Naive B cell (primary cell): ENCODE measurements at regions not wholly inside any gene's neighbourhood (a gene's known extent, or its start where the extent isn't known, plus 50 kb on each side); places are given as distances from the start of the nearest gene placed in this dataset.
A peak's percentile ranks its signal among the peaks of the same experiment; 100 is the strongest.

Source experiments
- ATAC-seq, 2 donors: fragments of 150-1000 bp; cut with Tn5 transposase; 2 replicates each; pipeline ENCODE4 v1.10.0; 2021; ENCODE audit warnings: low read depth in 2 of 2, mild to moderate bottlenecking in 2 of 2, moderate library complexity in 2 of 2
- DNase-seq: peaks from one replicate; pipeline ENCODE4 v3.0.0; 2022
- H3K27ac Mint-ChIP-seq, 6 donors: one replicate each; pipeline ENCODE4 v1.8.0; 2020 to 2022; ENCODE audit warnings: mild to moderate bottlenecking in 6 of 6, mixed read lengths in 6 of 6, moderate library complexity in 5 of 6, inconsistent platforms in 2 of 6
- H3K27me3 Mint-ChIP-seq, 3 donors: one replicate each; pipeline ENCODE4 v1.8.0; 2021 to 2022; ENCODE audit warnings: mixed read lengths in 3 of 3, mild to moderate bottlenecking in 1 of 3
- H3K36me3 Mint-ChIP-seq, 2 donors: one replicate each; pipeline ENCODE4 v1.8.0; 2020 to 2022; ENCODE audit warnings: mixed read lengths in 2 of 2, inconsistent platforms in 1 of 2, mild to moderate bottlenecking in 1 of 2
- H3K4me1 Mint-ChIP-seq, 3 donors: one replicate each; pipeline ENCODE4 v1.8.0; 2020 to 2022; ENCODE audit warnings: mixed read lengths in 3 of 3, inconsistent platforms in 1 of 3, mild to moderate bottlenecking in 1 of 3, moderate library complexity in 1 of 3
- H3K4me3 Mint-ChIP-seq, 8 donors: one replicate each; pipeline ENCODE4 v1.8.0; 2020 to 2022; ENCODE audit warnings: mild to moderate bottlenecking in 8 of 8, mixed read lengths in 8 of 8, moderate library complexity in 8 of 8, inconsistent platforms in 2 of 8
- H3K9me3 Mint-ChIP-seq, 7 donors: one replicate each; pipeline ENCODE4 v1.8.0; 2020 to 2022; ENCODE audit warnings: mixed read lengths in 7 of 7, mild to moderate bottlenecking in 5 of 7, inconsistent platforms in 2 of 7, moderate library complexity in 1 of 7

DNA sequence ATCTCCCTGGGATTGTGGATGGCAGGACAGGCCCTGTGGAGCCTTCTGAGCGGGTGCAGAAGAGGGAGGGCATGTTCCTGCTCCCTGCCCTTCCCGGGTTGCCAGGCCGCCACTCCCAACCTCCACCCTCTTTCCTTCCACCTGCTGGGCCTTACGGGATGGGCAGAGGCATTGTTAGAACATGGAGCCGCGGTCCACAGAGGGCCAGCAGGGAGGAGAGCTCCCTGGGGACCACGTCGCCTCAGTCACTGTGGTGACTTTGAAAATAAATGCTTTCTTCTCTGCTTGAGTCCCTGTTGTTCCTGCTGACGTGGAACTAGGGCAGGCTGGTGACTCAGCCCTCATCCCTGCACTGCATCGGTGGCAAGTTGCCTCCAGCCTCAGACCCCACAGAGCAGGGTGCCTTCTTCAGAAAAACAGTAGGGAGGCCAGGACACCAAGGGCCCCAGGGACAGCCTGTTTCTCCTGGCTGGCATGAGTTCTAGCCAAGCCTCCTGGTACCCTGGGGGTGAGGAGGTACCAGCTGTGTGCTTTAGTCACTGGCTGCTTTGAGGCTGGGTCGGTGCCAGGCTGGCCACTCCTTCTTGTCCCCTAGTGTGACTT, 224.9 kb downstream of the SEC14L1 start:
- H3K4me1 Mint-ChIP-seq: peaks cover 45 to 62% (median 58%) of the 10 kb centered on the region in 3 donors
- DNase-seq: no peak
- ATAC-seq: no peak
- no peaks in the 10 kb centered on the region for H3K9me3 Mint-ChIP-seq
- H3K27ac Mint-ChIP-seq: peak overlapping the region in 1 of 6 donors; percentile 52
- peaks cover 0 to 13% (median 0%) of the 10 kb centered on the region in 3 donors for H3K27me3 Mint-ChIP-seq
- H3K4me3 Mint-ChIP-seq: peak overlapping the region in 1 of 8 donors; percentile 62
- H3K36me3 Mint-ChIP-seq: no peaks in the 10 kb centered on the region

DNA sequence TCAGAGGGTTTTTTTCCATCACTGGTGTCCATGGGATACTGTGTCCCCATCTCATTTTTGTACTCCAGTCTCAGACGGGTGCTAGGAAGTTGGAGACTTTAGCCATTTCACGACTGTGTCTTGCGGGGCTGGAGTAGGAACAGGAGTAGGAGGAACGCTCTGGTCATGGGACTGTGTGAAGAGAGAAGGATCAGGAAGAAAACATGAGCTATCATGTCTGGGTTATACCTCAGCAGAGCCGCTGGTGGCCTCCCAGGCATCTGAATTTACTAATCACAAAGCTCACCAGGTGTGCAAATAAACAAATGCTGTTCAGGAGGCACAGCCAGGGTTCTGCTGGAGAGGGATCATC, 225.4 kb downstream of the SEC14L1 start:
- ATAC-seq (no peak), DNase-seq (no peak)
- Mint-ChIP-seq H3K27ac (no peak overlapping the region), H3K36me3 (no peaks in the 10 kb centered on the region), H3K4me3 (peak overlapping the region in 1 of 8 donors; percentile 25), H3K27me3 (peaks cover 0 to 13% (median 0%) of the 10 kb centered on the region in 3 donors), H3K9me3 (no peaks in the 10 kb centered on the region), H3K4me1 (peaks cover 45 to 66% (median 63%) of the 10 kb centered on the region in 3 donors)

DNA sequence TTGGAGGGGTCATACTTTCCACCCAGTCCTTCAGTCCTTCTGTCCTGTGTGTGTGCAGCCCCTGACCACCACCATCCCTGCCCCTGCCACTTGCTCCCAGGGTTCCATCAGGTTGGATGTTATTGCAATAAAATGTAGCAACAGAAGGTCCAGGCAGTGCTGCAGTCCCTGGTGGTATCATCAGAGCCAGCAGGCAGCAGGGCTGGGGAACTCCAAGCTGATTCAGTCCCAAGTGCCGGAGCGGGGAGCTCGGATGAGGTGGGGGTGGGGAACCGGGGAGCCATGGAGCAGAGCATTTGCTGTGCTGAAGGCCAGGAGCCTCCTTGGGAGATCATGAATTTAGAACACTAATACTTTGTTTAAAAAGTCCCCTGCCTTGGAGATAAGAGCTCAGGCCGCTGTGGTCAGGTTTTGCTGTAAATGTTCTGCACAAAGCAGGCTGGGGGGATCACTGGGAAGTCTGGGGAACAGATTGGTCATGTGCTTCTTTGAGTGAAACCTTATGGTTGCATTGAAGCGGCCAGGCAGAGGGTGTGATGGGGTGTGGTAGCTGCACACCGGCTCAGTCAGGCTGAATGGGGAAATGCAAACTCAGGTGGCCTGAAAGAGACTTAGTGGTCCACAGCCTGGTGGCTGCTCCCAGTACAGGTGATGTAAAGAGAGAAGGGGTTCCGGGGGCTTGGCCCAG, 225.9 kb downstream of the SEC14L1 start:
- Mint-ChIP-seq H3K9me3 (no peaks in the 10 kb centered on the region), H3K4me1 (peaks cover 45 to 72% (median 68%) of the 10 kb centered on the region in 3 donors), H3K4me3 (peak overlapping the region in 6 of 8 donors; percentile 2 to 74 (median 28)), H3K27me3 (peaks cover 0 to 13% (median 0%) of the 10 kb centered on the region in 3 donors), H3K27ac (peak overlapping the region in 3 of 6 donors; percentile 20 to 56 (median 34)), H3K36me3 (no peaks in the 10 kb centered on the region)
- ATAC-seq (peak; percentile 82 to 88), DNase-seq (peak; percentile 36)

DNA sequence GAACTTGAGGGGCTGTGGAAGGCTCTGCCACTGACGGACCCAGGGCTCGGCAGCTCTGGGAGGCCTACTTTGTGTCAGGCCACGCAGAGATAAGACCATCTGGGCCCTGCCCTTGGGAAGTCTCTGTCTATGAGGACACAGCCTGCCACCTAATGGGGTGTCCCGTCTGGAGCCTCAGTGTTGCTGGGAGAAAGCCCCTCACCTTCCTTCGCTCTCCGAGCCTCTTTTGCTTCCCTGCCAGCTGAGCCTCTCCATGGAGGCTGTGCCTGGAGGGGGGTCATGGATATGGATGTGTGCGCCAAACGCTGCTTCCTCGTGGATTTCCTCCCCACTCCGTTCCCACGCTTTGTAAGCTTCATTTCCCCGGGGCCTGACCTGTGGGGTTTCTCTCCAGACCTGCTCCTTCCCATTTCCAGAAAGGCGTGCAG, 228.8 kb downstream of the SEC14L1 start:
- ATAC-seq (no peak), DNase-seq (no peak)
- Mint-ChIP-seq H3K4me3 (peak overlapping the region in 1 of 8 donors; percentile 81), H3K27ac (peak overlapping the region in 1 of 6 donors; percentile 67), H3K4me1 (peaks cover 42 to 63% (median 51%) of the 10 kb centered on the region in 3 donors), H3K27me3 (peaks cover 0 to 6% (median 0%) of the 10 kb centered on the region in 3 donors), H3K36me3 (no peaks in the 10 kb centered on the region), H3K9me3 (no peaks in the 10 kb centered on the region)

DNA sequence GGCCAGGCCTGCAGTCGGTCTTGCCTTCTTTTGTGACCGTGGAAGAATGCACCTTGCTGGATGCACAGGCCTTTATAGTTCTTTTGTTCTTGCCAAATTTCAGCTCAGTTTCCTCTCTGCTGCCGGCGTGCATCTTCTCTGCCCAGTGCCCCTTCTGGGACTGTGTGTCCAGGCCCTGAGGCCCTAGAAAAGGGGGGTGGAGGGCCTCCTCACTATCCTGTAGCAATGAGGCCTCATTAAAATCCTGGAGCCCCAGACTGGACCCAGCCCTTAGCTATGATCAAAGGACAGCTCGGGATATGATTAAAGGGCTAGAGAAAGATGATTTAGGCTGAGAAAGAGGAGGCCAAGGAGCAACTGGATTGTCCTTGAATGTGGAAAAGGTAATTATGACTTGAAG, 229.8 kb downstream of the SEC14L1 start:
- DNase-seq (no peak), ATAC-seq (no peak)
- peak overlapping the region in 5 of 8 donors; percentile 1 to 83 (median 68) for H3K4me3 Mint-ChIP-seq
- H3K4me1 Mint-ChIP-seq: peaks cover 44 to 63% (median 51%) of the 10 kb centered on the region in 3 donors
- no peaks in the 10 kb centered on the region for H3K9me3 Mint-ChIP-seq
- no peaks in the 10 kb centered on the region for H3K36me3 Mint-ChIP-seq
- H3K27me3 Mint-ChIP-seq: no peaks in the 10 kb centered on the region
- H3K27ac Mint-ChIP-seq: peak overlapping the region in 2 of 6 donors; percentile 5 to 13

DNA sequence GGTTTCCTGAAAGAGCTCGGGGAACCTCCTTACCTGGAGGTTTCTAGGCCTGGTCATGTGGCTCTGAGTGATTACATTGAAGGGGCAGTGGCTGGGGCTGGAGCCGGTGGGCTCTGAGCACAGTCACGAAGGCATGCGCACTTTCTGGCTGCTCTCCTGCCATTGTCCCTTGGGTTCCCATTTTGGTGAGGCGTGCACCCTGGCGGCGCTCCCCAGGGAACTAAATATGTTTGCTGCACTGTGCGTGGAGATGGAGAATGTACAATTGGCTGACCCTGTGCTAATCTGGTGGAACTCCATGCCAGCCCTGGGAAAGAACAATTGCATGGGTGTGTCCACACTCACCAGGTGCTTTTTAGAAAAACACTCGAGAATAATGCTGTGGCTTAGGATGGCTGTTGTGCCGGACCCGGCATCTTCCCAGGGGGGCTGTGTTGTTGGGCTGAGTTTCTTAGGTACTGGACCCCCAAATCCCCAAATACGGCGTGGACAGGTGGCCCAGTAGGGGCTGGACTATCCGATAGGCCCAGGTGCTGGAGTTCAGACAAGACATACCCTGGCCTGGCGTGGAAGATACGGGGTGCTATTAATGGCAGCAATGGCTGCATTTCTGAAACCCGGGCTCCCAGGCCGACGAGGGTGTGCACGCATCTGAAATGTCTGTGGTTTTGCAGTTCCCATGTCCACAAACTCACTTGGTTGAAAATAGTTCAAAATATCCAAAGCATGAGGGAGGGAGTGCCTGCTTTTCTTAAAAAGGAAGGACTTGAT, 230.5 kb downstream of the SEC14L1 start:
- DNase-seq: no peak
- Mint-ChIP-seq H3K9me3 (no peaks in the 10 kb centered on the region), H3K27me3 (no peaks in the 10 kb centered on the region), H3K36me3 (no peaks in the 10 kb centered on the region), H3K27ac (no peak overlapping the region), H3K4me3 (peak overlapping the region in 7 of 8 donors; percentile 7 to 97 (median 82)), H3K4me1 (peaks cover 47 to 63% (median 52%) of the 10 kb centered on the region in 3 donors)
- no peak for ATAC-seq

DNA sequence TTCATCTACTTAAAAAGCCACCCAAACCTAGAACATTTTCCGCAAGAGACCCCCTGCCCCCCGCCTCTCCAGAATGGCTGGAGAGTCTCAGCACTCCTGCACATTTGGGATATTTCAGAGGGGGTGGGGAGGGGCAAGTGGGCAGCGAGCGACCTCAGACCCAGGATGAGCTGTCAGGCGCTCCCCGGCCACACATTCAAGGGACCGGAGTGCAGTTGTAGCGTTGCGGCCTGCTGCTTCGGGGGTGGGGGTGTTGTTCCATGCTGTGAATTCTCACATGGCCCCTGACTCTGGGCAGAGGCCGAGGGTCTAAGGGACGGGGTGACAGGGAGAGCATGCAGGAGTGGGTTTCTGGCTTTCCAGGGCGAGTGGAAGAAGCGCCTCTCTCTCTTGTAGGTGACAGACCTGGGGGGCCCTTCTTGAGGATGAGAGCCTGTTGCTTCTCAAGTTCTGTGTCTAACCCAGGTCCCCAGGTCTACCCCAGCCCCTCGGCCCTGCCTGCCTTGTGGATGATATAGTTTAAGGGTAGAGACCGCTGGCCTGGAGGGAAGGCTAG, 231.2 kb downstream of the SEC14L1 start:
- ATAC-seq (no peak), DNase-seq (no peak)
- no peaks in the 10 kb centered on the region for H3K9me3 Mint-ChIP-seq
- H3K27ac Mint-ChIP-seq: peak overlapping the region in 3 of 6 donors; percentile 61 to 85 (median 65)
- H3K4me1 Mint-ChIP-seq: peaks cover 47 to 63% (median 52%) of the 10 kb centered on the region in 3 donors
- H3K36me3 Mint-ChIP-seq: no peaks in the 10 kb centered on the region
- H3K27me3 Mint-ChIP-seq: no peaks in the 10 kb centered on the region
- peak overlapping the region; percentile 71 to 97 (median 82) for H3K4me3 Mint-ChIP-seq

DNA sequence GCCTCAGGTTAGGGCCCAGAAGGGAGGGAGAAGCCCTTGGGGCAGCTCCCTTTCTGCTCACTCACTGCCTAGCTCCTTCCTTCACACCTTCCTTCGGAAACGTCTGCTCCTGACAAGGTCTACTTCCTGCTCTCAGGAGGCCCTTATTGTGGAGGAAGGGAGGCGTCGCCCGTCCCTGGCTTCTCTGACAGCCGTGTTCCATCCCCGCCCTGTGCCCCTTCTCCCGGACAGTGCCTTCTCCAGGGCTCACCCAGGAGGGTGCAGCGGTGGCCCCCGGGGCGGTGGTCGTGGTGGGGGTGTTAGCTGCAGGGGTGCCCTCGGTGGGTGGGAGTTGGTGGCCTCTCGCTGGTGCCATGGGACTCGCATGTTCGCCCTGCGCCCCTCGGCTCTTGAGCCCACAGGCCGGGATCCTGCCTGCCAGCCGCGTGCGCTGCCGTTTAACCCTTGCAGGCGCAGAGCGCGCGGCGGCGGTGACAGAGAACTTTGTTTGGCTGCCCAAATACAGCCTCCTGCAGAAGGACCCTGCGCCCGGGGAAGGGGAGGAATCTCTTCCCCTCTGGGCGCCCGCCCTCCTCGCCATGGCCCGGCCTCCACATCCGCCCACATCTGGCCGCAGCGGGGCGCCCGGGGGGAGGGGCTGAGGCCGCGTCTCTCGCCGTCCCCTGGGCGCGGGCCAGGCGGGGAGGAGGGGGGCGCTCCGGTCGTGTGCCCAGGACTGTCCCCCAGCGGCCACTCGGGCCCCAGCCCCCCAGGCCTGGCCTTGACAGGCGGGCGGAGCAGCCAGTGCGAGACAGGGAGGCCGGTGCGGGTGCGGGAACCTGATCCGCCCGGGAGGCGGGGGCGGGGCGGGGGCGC, 231.9 kb downstream of the SEC14L1 start:
- Mint-ChIP-seq H3K4me1 (peaks cover 43 to 64% (median 53%) of the 10 kb centered on the region in 3 donors), H3K27ac (peak overlapping the region in 3 of 6 donors; percentile 69 to 85 (median 83)), H3K4me3 (peak overlapping the region; percentile 71 to 97 (median 82)), H3K27me3 (no peaks in the 10 kb centered on the region), H3K36me3 (no peaks in the 10 kb centered on the region), H3K9me3 (no peaks in the 10 kb centered on the region)
- ATAC-seq (peak; percentile 43 to 45), DNase-seq (peak; percentile 65)

DNA sequence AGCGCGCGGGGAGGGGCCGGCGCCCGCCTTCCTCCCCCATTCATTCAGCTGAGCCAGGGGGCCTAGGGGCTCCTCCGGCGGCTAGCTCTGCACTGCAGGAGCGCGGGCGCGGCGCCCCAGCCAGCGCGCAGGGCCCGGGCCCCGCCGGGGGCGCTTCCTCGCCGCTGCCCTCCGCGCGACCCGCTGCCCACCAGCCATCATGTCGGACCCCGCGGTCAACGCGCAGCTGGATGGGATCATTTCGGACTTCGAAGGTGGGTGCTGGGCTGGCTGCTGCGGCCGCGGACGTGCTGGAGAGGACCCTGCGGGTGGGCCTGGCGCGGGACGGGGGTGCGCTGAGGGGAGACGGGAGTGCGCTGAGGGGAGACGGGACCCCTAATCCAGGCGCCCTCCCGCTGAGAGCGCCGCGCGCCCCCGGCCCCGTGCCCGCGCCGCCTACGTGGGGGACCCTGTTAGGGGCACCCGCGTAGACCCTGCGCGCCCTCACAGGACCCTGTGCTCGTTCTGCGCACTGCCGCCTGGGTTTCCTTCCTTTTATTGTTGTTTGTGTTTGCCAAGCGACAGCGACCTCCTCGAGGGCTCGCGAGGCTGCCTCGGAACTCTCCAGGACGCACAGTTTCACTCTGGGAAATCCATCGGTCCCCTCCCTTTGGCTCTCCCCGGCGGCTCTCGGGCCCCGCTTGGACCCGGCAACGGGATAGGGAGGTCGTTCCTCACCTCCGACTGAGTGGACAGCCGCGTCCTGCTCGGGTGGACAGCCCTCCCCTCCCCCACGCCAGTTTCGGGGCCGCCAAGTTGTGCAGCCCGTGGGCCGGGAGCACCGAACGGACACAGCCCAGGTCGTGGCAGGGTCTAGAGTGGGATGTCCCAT, 232.8 kb downstream of the SEC14L1 start:
- H3K36me3 Mint-ChIP-seq: no peaks in the 10 kb centered on the region
- ATAC-seq (peak; percentile 56), DNase-seq (peak; percentile 31)
- peak overlapping the region in 5 of 6 donors; percentile 33 to 96 (median 83) for H3K27ac Mint-ChIP-seq
- no peaks in the 10 kb centered on the region for H3K27me3 Mint-ChIP-seq
- no peaks in the 10 kb centered on the region for H3K9me3 Mint-ChIP-seq
- peaks cover 43 to 67% (median 60%) of the 10 kb centered on the region in 3 donors for H3K4me1 Mint-ChIP-seq
- peak overlapping the region; percentile 91 to 100 (median 98) for H3K4me3 Mint-ChIP-seq

DNA sequence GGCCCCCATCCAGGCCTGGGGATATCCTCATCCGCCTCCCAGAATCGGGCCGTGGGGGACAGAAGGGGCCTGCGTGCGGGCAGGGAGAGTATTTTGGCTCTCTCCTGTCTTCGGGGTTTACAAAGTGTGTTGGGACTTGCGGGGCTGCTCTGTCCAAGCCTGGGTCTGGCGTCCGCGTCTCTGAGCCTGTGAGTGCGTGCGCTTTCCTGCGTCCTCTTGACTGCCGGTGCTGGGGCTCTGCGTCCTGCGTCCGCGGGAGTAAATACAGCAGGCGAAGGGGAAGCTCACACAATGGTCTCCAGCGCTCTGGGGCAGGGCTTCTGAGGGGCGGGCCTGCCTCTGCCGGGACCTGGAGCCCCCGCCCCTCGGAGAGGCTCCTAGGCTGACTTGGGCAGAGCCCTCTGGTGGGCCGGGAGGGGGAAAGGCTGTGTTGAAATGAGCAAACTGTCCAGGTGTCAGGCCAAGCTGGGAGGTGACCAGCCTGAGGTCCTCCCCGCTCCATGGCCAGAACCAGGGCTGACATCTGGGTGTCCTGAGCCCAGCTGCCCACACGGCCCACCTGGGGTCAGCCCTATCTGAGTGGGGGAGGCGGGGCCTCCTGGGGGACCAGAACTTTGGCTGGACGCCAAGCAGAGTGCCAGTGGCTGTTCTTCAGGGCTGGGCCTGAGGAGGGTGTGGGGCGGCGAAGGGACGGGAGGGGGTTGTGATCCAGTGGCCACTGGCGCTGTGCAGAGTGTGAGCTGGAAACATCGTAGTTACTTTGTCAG, 233.6 kb downstream of the SEC14L1 start:
- Mint-ChIP-seq H3K9me3 (no peaks in the 10 kb centered on the region), H3K27me3 (no peaks in the 10 kb centered on the region), H3K36me3 (no peaks in the 10 kb centered on the region), H3K27ac (peak overlapping the region; percentile 82 to 98 (median 96)), H3K4me1 (peaks cover 43 to 70% (median 66%) of the 10 kb centered on the region in 3 donors), H3K4me3 (peak overlapping the region; percentile 91 to 100 (median 98))
- DNase-seq: peak; percentile 70
- ATAC-seq: peak; percentile 80 to 82
